ENCODE measurements at regions not wholly inside any gene's neighbourhood (a gene's known extent, or its start where the extent isn't known, plus 50 kb on each side); places are given as distances from the start of the nearest gene placed in this dataset.

DNA sequence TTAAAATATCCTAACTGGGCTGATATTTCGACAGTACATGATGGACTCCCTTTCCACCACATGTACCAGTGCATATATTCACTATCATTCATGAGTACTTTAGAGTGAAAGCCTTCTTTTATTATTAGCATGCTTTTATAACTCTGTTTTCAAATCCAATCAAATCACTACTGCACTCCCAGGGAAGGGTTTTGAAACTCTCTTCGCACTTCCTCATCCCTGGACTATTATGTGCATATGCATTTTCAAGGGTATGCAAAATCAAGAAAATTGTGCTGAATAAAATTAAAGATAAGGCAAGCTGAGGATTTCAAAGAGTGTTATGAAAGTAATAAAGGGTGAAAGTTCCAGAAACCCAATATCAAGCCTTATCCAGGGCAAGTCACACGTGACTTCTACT, 411.4 kb upstream of the PDZRN3 start (continued):
- TF ChIP-seq FOSL2 (IDR thresholded peaks at IDR 0.05; ENCODE audit: borderline replicate concordance, low read depth) (no peak), RAD21 (IDR thresholded peaks at IDR 0.05; ENCODE audit: low read length) (no peak), FOXM1 (IDR thresholded peaks at IDR 0.05; ENCODE audit: low read depth) (no peak)

DNA sequence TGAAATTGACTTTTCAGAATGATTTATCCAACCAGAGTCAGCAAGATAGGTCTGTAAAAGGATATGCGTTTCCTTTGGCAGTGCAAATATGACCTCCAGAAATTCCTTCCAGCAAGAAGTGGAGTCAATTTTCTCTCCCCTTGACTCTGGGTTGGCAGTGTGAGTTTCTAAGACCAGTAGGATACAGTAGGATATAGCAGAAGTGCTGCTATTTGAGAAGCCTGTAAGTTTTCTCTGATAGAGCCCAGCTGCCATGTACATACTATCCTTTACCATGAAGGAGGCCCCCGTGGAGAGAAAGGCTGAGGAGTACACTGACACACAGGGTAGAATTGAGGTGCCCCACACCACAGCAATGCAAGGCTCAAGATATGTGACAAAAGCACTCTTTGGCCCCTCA, 409.1 kb upstream of the PDZRN3 start:
- H3K4me1 ChIP-seq (ENCODE audit: control insufficient read depth in 1 of 2, insufficient read depth in 2 of 2, low read depth in 1 of 2, low read length in 1 of 2): no peaks in the 10 kb centered on the region
- POLR2A ChIA-PET: no interaction called here

More for the DNA sequence above, 409.1 kb upstream of the PDZRN3 start:
- Histone ChIP-seq H3F3A (replicated peaks; ENCODE audit: insufficient read depth) (no peaks in the 10 kb centered on the region), H3K79me2 (ENCODE audit: insufficient read depth) (no peaks in the 10 kb centered on the region), H3K4me3 (ENCODE audit: low read depth in 2 of 2, low read length in 1 of 2) (no peak overlapping the region), H3K9me3 (no peaks in the 10 kb centered on the region), H3K36me3 (replicated peaks in 1 of 2; ENCODE audit: control insufficient read depth in 1 of 2, insufficient read depth in 2 of 2, low read length in 1 of 2) (no peaks in the 10 kb centered on the region), H2AFZ (ENCODE audit: low read depth) (no peak overlapping the region), H3K9me2 (no peaks in the 10 kb centered on the region), H3K27ac (ENCODE audit: low read depth in 2 of 2, low read length in 1 of 2) (no peak overlapping the region), H3K27me3 (ENCODE audit: insufficient read depth) (no peaks in the 10 kb centered on the region), H4K20me1 (ENCODE audit: insufficient read depth) (no peaks in the 10 kb centered on the region), H3K4me2 (no peak overlapping the region), H3K9ac (no peak overlapping the region)
- WGBS (ENCODE audit: low lambda C conversion rate): 34% methylated on average over 2 of the region's 2 CpGs
- CTCF ChIA-PET: no interaction called here
- no peak for DNase-seq
- TF ChIP-seq, protein P1, sequence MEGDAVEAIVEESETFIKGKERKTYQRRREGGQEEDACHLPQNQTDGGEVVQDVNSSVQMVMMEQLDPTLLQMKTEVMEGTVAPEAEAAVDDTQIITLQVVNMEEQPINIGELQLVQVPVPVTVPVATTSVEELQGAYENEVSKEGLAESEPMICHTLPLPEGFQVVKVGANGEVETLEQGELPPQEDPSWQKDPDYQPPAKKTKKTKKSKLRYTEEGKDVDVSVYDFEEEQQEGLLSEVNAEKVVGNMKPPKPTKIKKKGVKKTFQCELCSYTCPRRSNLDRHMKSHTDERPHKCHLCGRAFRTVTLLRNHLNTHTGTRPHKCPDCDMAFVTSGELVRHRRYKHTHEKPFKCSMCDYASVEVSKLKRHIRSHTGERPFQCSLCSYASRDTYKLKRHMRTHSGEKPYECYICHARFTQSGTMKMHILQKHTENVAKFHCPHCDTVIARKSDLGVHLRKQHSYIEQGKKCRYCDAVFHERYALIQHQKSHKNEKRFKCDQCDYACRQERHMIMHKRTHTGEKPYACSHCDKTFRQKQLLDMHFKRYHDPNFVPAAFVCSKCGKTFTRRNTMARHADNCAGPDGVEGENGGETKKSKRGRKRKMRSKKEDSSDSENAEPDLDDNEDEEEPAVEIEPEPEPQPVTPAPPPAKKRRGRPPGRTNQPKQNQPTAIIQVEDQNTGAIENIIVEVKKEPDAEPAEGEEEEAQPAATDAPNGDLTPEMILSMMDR (IDR thresholded peaks at IDR 0.05): no peak
- TF ChIP-seq, protein P2, sequence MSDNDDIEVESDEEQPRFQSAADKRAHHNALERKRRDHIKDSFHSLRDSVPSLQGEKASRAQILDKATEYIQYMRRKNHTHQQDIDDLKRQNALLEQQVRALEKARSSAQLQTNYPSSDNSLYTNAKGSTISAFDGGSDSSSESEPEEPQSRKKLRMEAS (IDR thresholded peaks at IDR 0.05; ENCODE audit: low read depth): no peak
- TF ChIP-seq YY1 (IDR thresholded peaks at IDR 0.05; ENCODE audit: low read depth) (no peak), POLR2AphosphoS5 (IDR thresholded peaks at IDR 0.05; ENCODE audit: low read depth, low read length) (no peak), NRF1 (IDR thresholded peaks at IDR 0.05; ENCODE audit: low read depth, low read length) (no peak), JUND (IDR thresholded peaks at IDR 0.05) (no peak), TCF12 (IDR thresholded peaks at IDR 0.05) (no peak), RFX5 (IDR thresholded peaks at IDR 0.05; ENCODE audit: low read length) (no peak), RAD21 (IDR thresholded peaks at IDR 0.05; ENCODE audit: low read length) (no peak), FOXJ3 (CRISPR knock-in tag; IDR thresholded peaks at IDR 0.05) (no peak), MEF2A (IDR thresholded peaks at IDR 0.05; ENCODE audit: borderline replicate concordance, low read depth) (no peak), TEAD4 (IDR thresholded peaks at IDR 0.05; ENCODE audit: borderline replicate concordance, insufficient read depth) (no peak), ELF1 (IDR thresholded peaks at IDR 0.05) (no peak), FOSL2 (IDR thresholded peaks at IDR 0.05; ENCODE audit: borderline replicate concordance, low read depth) (no peak), NFIC (IDR thresholded peaks at IDR 0.05; ENCODE audit: borderline replicate concordance) (no peak), EP300 (IDR thresholded peaks at IDR 0.05; ENCODE audit: borderline replicate concordance in 1 of 2, low read depth in 1 of 2, low read length in 1 of 2) (no peak), MXI1 (IDR thresholded peaks at IDR 0.05; ENCODE audit: low read depth, low read length) (no peak), SIN3A (IDR thresholded peaks at IDR 0.05; ENCODE audit: borderline replicate concordance, low read depth, low read length) (no peak), TAF1 (IDR thresholded peaks at IDR 0.05; ENCODE audit: borderline replicate concordance, low read depth, low read length) (no peak)
- TF ChIP-seq, protein P3, sequence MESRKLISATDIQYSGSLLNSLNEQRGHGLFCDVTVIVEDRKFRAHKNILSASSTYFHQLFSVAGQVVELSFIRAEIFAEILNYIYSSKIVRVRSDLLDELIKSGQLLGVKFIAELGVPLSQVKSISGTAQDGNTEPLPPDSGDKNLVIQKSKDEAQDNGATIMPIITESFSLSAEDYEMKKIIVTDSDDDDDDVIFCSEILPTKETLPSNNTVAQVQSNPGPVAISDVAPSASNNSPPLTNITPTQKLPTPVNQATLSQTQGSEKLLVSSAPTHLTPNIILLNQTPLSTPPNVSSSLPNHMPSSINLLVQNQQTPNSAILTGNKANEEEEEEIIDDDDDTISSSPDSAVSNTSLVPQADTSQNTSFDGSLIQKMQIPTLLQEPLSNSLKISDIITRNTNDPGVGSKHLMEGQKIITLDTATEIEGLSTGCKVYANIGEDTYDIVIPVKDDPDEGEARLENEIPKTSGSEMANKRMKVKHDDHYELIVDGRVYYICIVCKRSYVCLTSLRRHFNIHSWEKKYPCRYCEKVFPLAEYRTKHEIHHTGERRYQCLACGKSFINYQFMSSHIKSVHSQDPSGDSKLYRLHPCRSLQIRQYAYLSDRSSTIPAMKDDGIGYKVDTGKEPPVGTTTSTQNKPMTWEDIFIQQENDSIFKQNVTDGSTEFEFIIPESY (IDR thresholded peaks at IDR 0.05; ENCODE audit: borderline replicate concordance, low read depth): no peak
